ENCODE measurements at regions not wholly inside any gene's neighbourhood (a gene's known extent, or its start where the extent isn't known, plus 50 kb on each side); places are given as distances from the start of the nearest gene placed in this dataset.

- no peak for TF ChIP-seq CTCF (IDR thresholded peaks at IDR 0.05; ENCODE audit: insufficient read depth, low read length, poor library complexity, severe bottlenecking)
- TF ChIP-seq EZH2phosphoT487 (conservative IDR thresholded peaks at IDR 0.05; ENCODE audit: low read length): no peak
Observed at GRCh38 chr6:71033171-71033570, 76.3 kb upstream of the B3GAT2 start.

Data from SU-DHL-6 (cell line).